Activated CD4-positive, alpha-beta T cell treated with anti-CD3 and anti-CD28 coated beads for 4 hours (primary cell): ENCODE measurements at regions not wholly inside any gene's neighbourhood (a gene's known extent, or its start where the extent isn't known, plus 50 kb on each side); places are given as distances from the start of the nearest gene placed in this dataset.

Source experiments
- DNase-seq, 2 donors: peaks; one replicate each; pipeline ENCODE4 v3.0.0-alpha.2; 2020

GRCh38 chr16:47753659-47754058 is 292.5 kb downstream of the PHKB start:
- DNase-seq: no peak
